KBM-7 (cell line): ENCODE measurements at regions not wholly inside any gene's neighbourhood (a gene's known extent, or its start where the extent isn't known, plus 50 kb on each side); places are given as distances from the start of the nearest gene placed in this dataset.

ENCODE experiments used
- DNase-seq: peaks from one replicate; pipeline ENCODE4 v3.0.0-alpha.2; 2015
- in situ Hi-C: fragments of 300-500 bp; cut with MboI; formaldehyde crosslinking; loops from 2 replicates; pipeline ENCODE4 v1.14.3; 2020; ENCODE audit warnings: low sequenced_read_pairs, low pct_unique_long_range_greater_than_20kb, mixed read lengths

- no peak for DNase-seq
- in situ Hi-C loops = no loop called here
These were observed 1179.3 kb downstream of the KCNT2 start for GRCh38 chr1:195428927-195429326.

GRCh38 chr1:195415584-195415983 is 1192.7 kb downstream of the KCNT2 start:
- no peak for DNase-seq
- in situ Hi-C loops = no loop called here

DNA sequence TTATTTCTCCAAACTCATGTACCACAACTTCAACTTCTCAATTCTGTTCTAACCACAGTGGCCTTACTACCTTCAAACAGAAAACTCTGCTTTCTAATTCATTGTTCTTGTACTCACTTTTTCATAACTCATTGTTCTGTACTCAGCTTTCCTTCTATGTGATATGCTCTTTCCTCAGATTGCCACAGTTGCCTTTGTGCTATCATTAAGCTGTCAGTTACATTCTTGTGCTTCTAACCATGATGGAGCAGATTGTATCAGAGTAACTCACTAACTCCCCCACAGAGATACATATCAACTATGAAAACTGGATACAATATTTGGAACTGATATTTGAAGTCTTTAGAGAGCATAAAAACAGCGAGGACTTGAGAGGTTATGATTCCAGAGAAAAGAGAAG is 1213.7 kb downstream of the KCNT2 start:
- in situ Hi-C loops = no loop called here
- DNase-seq = no peak

- in situ Hi-C loops = no loop called here
- peak; percentile 14 for DNase-seq
These were observed 1232.0 kb downstream of the KCNT2 start for GRCh38 chr1:195376190-195376589.

GRCh38 chr1:195373856-195374255 is 1234.4 kb downstream of the KCNT2 start:
- no peak for DNase-seq
- in situ Hi-C loops = no loop called here

DNA sequence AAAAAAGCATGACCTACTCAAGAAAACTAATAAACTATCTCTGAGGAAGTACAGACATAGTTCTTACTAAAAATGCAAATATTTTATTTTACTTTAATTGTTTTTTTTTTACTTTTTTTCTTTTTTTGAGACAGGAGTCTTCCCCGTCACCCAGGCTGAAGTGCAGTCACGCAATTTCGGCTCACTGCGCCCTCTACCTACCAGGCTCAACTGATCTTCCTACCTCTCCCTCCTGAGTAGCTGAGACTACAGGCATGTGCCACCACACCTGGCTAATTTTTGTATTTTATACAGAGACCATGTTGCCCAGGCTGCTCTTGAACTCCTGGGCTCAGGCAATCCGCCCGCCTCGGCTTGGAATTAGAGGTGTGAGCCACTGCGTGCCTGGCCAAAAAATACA is 1263.1 kb downstream of the KCNT2 start:
- DNase-seq = no peak
- in situ Hi-C loops = no loop called here

DNA sequence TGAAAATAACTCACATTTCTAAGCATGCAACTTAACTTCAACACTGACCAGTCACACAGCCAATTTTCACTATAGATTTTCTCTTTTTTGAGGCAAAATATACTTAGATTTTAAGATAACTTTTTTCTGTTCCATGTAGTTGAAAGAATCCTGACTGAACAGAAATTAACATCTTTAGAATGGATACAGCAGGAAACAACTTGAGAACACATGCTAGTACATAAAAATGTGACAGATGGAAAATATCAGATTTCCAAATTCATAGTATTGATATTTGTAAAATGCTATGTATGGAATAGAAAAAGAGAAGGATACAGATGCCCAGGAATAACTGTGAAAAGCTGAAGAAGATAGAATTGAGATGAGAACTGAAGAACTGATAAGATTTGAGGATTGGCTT is 1270.6 kb downstream of the KCNT2 start:
- DNase-seq = no peak
- in situ Hi-C loops = no loop called here

DNA sequence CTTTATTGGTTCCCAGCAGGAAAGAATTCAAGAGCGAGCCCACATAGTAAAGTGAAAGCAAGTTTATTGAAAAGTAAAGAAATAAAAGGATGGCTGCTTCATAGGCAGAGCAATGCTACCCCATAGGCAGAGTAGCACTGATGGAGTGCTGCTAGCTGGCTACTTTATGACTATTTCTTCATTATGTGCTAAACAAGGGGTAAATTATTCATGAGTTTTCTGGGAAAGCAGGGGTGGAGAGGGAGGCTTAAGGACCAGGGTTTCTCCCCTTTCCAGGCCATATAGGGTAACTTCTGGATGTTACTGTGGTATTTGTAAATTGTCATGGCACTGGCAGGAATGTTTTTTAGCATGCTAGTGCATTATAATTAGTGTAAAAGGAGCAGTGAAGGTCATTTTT is 1271.4 kb downstream of the KCNT2 start:
- in situ Hi-C loops = no loop called here
- DNase-seq = no peak

DNA sequence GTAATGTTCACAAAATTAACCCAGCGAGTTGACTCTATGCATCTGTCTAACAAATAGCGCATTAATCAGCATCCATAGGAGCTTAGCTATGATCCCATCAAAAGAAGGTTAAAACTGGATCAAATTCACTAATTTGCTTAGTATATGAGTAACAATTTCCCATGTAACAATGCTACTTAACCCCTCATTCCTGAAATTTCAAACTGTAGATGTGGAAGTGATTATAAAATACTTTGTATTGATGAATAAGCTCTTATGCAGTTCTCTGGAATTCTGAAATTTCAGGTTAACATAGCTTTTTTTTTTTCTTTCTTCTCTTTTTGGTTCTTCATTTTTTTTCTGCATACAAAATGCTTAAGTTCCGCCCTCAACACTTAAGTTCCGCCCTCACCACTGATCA is 1272.7 kb downstream of the KCNT2 start:
- no peak for DNase-seq
- in situ Hi-C loops = no loop called here

- in situ Hi-C loops = no loop called here
- DNase-seq = no peak
These were observed 1276.1 kb downstream of the KCNT2 start for GRCh38 chr1:195332102-195332501.

- no peak for DNase-seq
These were observed 1279.6 kb downstream of the KCNT2 start for GRCh38 chr1:195328681-195329080.

DNA sequence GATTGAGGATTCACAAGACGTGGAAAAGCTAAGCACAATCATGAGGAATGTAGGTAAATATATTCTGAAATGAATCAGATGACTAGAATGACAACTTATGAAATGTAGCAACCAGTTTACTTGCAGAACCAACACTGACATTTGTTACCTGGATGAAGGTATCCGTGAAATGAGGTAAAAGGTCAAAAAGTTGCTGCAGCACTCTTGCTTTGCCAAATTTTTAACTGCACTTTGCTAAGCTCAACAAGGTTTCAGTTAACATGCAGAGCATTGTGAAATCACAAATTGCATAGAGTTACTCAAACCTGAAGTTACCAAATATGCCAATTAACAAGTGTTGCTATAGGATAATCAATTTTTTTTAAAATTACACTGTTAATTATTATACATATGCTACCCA is 1280.1 kb downstream of the KCNT2 start:
- DNase-seq = no peak
- in situ Hi-C loops = no loop called here

More at GRCh38 chr1:195328681-195329080, 1279.6 kb downstream of the KCNT2 start:
- in situ Hi-C loops = no loop called here

GRCh38 chr1:195327361-195327760 is 1280.9 kb downstream of the KCNT2 start:
- in situ Hi-C loops = no loop called here
- no peak for DNase-seq

DNA sequence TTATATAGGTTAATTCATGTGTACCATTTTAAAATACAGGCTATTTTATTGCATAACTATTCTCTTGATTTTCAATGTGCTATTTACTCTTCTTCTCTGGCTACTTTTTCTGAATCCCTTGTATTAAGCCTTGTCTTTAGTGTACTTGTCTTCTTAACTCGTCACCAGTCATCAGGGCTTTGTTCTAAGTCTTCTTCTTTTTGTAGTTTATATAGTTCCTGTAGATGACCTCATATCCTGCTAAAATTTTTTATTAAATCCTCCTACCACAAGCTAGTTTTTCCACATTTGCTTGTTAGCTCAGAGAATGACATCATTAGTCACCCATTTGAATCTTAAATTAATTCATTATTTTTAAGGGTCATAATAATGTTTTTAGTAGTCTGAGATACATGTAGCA is 1281.9 kb downstream of the KCNT2 start:
- DNase-seq = no peak
- in situ Hi-C loops = no loop called here

DNA sequence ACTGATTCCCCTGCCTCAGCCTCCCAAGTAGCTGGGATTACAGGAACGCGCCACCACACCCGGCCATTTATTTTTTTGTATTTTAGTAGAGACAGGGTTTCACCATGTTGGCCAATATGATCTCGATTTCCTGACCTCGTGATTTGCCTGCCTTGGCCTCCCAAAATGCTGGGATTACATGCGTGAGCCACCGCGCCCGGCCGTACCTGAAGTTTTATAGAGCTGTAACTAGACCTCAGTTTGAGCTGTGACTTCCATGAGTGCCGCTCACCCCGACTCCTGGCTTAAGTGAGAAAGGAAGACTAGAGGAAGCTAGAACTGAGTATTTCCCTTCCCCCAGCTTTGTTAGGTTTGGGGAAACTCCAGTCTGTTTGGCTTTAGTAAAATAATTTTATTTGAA is 1283.1 kb downstream of the KCNT2 start:
- no peak for DNase-seq
- in situ Hi-C loops = no loop called here

DNA sequence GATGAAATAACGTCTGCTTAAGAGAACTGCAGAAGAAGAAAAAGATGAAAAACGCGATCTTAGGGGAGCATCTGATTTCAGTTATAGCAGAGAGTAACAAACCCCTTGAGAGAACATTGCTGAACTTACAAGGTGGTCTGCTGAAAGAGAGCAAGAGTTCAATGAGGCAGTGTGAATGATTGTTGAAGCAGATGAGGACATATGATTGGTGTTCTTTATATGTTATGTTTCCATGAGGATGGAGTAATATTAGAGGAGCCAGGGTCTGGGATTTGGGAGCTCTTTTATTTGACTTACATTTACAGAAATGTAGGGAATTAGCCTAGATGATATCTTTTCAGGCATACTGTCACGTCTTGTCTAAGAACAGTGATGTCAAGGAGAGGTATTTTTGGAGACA is 1302.0 kb downstream of the KCNT2 start:
- in situ Hi-C loops = no loop called here
- no peak for DNase-seq

DNA sequence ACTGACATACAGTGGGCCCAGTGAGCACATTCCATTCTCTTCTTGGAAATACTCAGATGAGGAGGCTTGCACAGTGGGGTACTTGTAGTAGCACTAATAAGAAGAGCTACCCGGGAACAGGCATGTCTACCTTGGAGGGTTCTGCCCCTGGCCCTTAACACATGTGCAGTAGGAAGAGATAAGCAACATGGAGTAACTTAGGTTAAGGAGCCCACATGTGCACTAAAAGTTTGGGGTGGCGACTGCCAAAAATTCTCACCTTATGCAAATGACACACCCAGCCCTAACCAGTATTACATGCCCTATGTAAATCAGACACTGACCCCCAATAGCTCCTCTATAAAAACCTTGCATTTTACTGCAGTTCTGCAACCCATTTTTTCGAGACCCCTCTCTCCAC is 1313.3 kb downstream of the KCNT2 start:
- DNase-seq = no peak
- in situ Hi-C loops = no loop called here

DNA sequence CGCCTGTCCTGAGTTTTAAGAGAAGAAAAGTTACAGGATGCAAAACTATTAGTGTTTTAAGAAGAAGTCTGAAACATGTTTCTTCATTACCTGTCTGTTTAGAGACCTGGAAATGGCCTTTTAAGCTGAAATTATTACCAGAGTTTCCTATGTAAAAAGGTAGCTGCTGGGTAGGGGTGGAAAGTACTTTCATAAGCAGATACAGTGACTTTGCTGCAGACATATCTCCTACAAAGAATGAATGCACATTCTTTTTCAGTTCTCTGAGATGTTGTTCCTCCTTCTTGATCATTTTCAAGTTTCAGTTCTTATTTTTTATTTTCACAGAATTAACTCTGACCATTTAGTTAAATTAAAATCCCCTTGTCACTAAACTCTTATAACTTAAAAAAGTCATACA is 1329.6 kb downstream of the KCNT2 start:
- in situ Hi-C loops = no loop called here
- no peak for DNase-seq

DNA sequence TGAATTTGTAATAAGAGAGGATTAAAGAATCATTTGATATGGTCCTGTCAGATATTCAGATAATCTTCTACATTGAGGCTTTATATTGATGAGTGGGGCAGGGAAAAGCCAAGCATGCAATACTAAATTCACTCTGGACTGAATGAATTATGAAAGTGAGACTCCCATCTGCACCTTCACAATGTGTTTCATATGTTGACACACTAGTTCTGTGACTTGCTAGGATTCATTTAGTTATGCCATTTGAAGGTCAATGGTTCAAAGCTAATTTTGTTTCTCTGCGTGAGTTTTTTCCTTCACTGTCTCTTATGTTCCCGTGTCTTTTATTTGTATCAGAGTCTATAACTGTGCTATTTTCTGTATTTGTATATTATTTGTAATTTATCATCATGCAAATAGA is 1332.5 kb downstream of the KCNT2 start:
- in situ Hi-C loops = no loop called here

GRCh38 chr1:195251900-195252299 is 1356.3 kb downstream of the KCNT2 start:
- in situ Hi-C loops = no loop called here
- DNase-seq = no peak

More for the DNA sequence above, 1332.5 kb downstream of the KCNT2 start:
- no peak for DNase-seq

DNA sequence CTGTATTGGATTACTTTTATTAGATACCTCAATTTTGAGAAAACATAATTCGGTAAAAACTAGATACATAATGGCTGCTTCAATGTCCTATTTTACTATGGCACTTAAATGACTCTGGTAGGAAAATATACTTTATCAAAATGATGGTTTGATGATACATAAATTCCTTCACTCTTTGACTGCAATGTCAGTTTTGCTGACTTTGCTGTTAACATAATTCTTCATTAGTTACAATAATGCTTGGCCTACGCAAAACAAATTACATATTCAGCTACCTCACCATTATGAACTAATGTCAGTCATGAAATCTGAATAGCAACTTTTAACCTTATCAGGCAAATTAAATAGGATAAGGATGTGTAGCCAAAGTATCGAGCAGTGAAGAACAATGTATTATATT is 1364.7 kb downstream of the KCNT2 start:
- in situ Hi-C loops = no loop called here
- no peak for DNase-seq

- in situ Hi-C loops = no loop called here
- DNase-seq = no peak
These were observed 1367.2 kb downstream of the KCNT2 start for GRCh38 chr1:195241066-195241465.
